Fibroblast of skin of left biceps (primary cell): ENCODE measurements at regions not wholly inside any gene's neighbourhood (a gene's known extent, or its start where the extent isn't known, plus 50 kb on each side); places are given as distances from the start of the nearest gene placed in this dataset.
A peak's percentile ranks its signal among the peaks of the same experiment; 100 is the strongest.
"Not testable (repeated sequence)": the region's sequence is repeated elsewhere in the genome, so short reads cannot be mapped to it uniquely, and the experiment has no call there.

Source experiments
- DNase-seq, 2 experiments: peaks; one replicate each; pipeline ENCODE4 v3.0.0-alpha.2; 2013; ENCODE audit warnings: low read depth in 2 of 2

- DNase-seq = no peak
These were observed 87.9 kb upstream of the MSTN start for GRCh38 chr2:190150413-190150812.

- DNase-seq = no peak
These were observed 87.4 kb upstream of the MSTN start for GRCh38 chr2:190149908-190150307.

- no peak for DNase-seq
These were observed 86.7 kb upstream of the MSTN start for GRCh38 chr2:190149200-190149599.

GRCh38 chr2:190146109-190146508 lies 83.6 kb upstream of the MSTN start:
- not testable (repeated sequence) for DNase-seq

GRCh38 chr2:190140474-190140873 lies 77.9 kb upstream of the MSTN start:
- DNase-seq = not testable (repeated sequence)

DNA sequence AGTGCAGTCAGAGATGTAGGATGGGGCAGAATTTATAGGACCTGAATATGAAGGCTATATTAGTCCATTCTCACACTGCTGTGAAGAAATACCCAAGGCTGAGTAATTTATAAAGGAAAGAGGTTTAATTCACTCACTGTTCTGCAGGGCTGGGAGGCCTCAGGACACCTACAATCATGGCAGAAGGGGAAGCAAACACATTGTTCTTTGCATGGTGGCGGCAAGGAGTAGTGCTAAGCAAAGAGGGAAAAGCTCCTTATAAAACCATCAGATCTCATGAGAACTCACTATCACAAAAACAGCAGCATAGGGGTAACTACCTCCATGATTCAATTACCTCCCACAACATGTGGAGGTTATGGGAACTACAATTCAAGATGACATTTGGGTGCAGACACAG lies 76.8 kb upstream of the MSTN start:
- no peak for DNase-seq

GRCh38 chr2:190138032-190138431 lies 75.5 kb upstream of the MSTN start:
- no peak for DNase-seq

DNA sequence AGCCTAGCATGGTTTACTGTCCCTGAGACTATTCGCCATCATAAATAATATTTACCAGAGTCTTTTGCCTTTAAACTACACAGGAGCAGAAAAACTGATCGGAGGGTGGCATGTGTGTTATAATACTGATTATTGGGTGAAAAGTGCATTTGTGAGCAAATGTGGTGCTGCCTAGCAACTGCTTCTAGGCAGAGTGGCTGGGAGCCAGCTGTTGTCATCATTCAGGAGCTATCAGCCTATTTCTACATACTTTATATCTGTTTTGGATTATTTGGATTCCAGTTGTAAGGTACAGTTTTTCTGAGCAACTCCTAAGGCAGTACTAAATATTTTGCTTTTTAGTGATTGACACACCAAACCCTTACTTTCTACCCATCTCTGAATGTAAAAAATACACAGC lies 75.0 kb upstream of the MSTN start:
- no peak for DNase-seq

GRCh38 chr2:190136825-190137224 lies 74.3 kb upstream of the MSTN start:
- no peak for DNase-seq

DNA sequence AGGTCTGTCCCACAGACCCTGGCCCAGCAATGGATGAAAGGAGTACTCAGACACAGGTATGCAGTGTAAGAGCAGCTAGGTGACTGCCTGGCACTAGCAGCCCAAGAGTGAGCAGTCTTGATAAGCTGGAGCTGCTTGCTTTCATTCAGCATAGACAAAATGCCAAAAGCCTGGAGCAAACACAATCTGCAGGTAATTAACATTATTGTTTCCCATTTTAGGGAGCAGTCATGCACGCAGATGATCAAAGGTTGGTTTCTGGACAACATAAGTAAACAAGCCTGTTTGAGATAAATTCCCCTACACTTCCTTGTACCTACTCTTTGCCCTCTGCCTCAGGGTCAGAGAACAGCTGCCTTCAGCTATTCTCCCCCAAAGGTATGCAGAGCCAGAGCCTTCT lies 73.7 kb upstream of the MSTN start:
- no peak for DNase-seq

DNA sequence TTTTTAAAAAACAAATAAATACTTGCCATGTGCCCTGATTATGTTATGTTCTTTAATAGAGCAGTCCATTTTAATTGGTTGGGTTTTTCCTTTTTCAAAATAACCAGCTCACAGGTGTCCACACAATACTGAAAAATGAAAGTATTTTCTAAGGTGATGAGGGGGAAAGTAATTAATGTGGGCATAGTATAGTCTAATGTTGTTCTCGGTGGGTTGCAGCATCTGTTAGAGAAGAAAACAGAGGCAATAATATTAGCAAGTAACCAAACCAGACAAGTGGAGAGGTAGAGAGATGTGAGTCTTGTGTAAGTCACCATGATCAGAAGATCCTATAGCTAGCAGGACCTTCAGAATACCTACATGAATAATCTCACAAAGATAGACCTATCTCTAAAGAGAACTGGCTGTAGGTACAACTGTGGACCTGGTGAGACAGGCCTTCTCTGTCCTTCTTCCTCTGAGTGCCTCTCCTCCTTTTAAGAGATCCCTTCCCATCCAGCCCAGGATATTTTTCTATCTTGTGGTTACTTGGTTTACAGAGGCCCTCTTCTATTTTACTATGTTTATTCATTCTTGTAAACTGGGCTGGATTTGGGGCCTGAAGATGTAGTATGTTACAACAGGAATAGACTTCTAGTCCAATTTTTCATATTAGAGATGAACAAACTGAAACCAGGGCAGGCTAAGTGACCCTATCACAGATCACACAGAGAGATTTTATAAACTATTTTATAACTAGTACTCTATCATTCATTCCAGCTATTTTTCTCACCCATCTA lies 67.1 kb upstream of the MSTN start:
- DNase-seq = no peak

GRCh38 chr2:190127651-190128050 lies 65.1 kb upstream of the MSTN start:
- DNase-seq = no peak

DNA sequence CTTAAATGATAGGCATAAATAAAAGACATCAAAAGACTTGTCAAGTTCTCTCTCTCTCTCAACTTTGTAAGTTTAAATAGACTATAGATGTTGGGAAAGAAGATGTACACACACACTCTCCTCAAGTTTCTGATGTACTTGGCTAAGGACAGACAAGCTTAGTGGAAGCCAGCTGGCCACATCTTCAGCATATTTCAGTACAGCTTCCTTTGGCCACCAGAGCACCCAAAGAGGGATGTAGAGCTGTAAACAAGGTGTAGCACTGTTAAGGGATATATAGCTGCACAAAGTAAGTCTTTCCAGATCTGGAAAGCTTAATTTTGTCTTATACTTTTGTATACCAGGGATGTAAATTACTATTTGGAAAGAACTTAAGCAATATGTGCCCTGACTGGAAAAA lies 64.3 kb upstream of the MSTN start:
- no peak for DNase-seq

DNA sequence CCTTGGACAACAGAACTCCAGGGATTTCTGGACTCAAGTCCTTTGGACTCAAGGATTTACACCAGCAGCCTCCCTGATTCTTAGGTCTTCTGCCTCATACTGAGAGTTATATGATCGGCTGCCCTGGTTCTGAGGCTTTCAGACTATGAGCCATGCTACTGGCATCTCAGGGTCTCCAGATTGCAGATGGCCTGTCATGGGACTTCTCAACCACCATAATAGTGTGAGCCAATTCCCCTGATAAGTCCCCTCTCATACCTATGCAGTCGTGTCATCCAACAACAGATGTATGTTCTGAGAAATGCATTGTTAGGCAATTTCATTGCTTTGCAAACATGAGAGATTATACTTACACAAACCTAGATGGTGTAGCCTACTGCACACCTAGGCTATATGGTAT lies 61.4 kb upstream of the MSTN start:
- peak in 1 of 2 experiments; percentile 36 for DNase-seq

DNA sequence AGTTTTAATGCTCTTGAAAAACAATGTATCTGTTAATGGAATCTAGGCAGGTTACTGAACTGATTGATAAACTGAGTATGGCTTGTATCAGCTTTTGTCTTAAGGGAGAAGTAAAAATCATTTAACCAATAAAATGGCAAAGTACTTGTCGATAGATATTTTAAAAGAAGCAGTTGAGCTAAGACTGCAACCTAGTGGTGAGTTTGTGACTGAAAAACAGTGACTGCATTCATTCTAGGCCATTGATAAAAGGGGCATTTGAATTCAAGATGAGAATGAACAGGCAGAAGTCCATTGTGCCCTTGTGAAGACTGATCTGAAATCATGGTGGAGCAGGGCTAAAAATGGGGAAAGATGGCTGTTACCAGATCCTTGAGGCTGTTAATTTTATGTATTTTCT lies 59.4 kb upstream of the MSTN start:
- no peak for DNase-seq

GRCh38 chr2:190121305-190121704 lies 58.8 kb upstream of the MSTN start:
- DNase-seq = no peak

GRCh38 chr2:190119923-190120590 lies 57.5 kb upstream of the MSTN start:
- no peak for DNase-seq

GRCh38 chr2:190119257-190119656 lies 56.7 kb upstream of the MSTN start:
- no peak for DNase-seq

- DNase-seq = no peak
These were observed 54.8 kb upstream of the MSTN start for GRCh38 chr2:190117305-190117704.

DNA sequence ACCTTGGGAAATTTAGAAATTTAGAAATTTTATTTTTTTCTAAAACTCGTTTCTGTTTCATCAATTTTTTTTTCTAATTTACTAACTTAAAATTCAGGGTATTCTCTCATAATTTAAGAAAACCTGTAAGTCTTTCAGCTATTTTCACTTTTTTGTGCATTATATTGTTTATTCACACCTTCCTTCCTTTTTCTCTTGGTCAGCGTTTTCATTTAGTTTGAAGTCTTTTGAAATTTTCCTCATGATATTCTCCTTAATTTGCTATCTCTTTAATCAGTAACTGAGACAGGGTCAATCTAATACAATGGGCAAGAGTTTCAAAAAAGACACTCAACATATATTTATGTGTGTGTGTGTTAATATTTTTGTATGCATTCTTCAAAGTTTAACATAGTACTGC lies 50.5 kb upstream of the MSTN start:
- DNase-seq = no peak
